RCC 7860 (cell line): ENCODE measurements at regions not wholly inside any gene's neighbourhood (a gene's known extent, or its start where the extent isn't known, plus 50 kb on each side); places are given as distances from the start of the nearest gene placed in this dataset.
"Not testable (repeated sequence)": the region's sequence is repeated elsewhere in the genome, so short reads cannot be mapped to it uniquely, and the experiment has no call there.

ENCODE experiments used
- DNase-seq: peaks from one replicate; pipeline ENCODE4 v3.0.0-alpha.2; 2015; ENCODE audit warnings: low spot score
- FAIRE-seq: peaks from 2 replicates; lab custom pipeline; 2012; peaks lifted over from hg19 to GRCh38; lab: Jason Lieb, UNC

DNA sequence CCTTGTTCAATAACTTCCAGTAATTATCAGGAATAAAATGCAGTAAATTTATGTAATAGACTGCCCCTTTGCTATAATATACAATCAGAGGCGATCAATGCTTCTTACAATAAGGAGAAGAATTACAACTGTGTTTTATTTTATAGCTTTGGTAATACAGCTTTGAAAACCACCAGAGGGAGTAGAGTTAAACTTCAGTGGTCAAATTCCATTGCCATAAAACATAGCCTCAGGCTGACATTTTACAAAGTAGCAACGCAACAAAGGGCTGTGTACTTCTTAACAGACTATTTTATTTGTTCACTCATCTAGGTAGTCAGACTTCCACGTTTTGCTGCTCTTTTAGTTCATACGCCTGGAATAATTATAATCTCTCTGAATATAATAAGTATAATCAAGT lies 58.5 kb downstream of the TEX13C start:
- no peak for FAIRE-seq
- no peak for DNase-seq

DNA sequence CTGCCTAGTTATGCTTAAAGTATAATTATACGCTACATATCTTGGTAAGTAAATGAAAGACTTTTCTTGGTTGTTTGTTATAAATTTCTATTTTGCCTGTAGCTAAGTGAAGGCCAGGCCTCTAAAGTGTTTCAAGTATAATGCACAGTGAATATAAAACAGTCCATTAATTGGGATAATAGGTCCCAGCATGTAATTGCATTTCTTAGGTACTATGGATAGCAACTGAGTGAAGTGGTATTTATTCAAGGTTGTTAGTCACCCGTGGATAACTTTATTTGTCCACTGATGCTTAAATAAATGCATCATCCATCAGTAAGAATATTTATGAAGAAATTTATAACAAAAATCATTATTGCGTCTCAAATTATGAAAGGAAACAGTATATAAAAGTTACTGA lies 59.1 kb downstream of the TEX13C start:
- FAIRE-seq, result no peak
- DNase-seq, result no peak

DNA sequence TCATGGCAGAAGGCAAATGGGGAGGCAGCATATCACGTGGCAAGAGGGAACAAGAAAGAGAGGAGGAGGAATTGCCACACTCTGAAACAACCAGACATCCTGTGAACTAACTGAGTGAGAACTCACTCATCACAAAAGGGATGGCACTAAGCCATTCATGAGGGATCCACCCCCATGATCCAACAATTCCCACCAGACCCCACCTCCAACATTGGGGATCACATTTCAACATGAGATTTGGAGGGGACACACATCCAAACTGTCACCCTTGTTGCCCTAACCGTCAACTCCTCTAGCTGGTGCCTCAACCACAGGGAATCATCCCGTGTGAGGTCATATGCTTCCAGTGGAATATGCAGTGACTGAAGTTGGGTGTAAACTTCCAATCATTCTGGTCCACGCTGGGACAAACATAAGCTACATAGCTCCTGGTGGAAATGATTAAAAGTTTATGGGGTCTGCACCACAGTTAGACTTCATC lies 62.5 kb downstream of the TEX13C start:
- no peak for FAIRE-seq
- DNase-seq, result no peak

DNA sequence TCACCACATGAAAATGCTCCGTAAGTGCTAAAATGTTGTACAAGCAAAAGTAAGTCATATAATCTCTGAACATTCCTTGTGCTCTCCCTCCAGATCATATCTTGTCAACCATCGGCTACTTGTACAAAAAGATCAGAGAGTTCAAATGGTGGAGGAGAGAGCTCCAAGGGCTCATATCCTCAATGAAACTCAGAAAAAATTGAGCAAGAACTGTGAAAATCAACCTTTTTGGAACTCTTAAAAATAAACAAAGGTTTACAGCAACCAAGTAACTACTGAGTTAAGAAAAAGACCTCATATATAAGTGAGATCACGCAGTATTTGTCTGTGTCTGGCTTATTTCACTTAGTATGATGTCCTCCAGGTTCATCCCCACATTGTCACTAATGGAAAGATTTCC lies 63.2 kb downstream of the TEX13C start:
- DNase-seq (no peak), FAIRE-seq (no peak)

DNA sequence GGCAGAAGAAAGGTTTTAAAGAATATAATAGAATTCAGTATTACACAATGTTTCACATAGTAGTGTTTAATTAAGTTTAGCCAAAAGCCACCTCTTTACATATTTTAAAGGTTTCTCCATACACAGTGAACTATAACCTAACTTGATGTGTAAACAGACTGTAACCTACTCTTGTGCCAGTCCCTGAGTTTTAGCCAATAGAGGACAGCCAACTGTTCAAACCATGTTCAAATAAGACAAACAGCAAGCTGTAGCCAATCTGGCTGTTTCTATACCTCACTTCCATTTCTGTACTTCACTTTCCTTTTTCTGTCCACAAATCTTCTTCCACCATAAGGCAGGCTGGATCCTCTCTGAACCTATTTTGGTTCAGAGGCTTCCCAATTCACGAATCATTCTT lies 65.2 kb downstream of the TEX13C start:
- FAIRE-seq (no peak), DNase-seq (no peak)

DNA sequence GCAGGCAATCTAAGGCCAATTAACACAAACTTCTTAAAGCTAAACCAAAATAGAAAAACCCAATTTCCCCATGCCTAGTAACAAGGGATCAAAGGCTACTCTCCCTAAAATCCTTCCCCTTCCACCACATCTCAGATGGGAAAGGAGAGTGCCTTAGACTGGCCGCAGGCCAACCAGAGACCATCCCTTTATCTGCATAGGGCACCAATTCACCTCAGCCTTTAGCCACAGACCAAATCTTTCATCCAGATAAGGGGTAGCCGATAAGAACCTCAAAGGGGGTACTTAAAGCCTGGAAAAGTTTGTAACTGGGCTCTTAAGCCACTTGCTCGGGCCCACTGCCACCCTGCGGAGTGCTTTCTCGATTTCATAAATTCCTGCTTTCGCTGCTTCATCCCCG lies 68.3 kb downstream of the TEX13C start:
- FAIRE-seq (no peak), DNase-seq (no peak)

DNA sequence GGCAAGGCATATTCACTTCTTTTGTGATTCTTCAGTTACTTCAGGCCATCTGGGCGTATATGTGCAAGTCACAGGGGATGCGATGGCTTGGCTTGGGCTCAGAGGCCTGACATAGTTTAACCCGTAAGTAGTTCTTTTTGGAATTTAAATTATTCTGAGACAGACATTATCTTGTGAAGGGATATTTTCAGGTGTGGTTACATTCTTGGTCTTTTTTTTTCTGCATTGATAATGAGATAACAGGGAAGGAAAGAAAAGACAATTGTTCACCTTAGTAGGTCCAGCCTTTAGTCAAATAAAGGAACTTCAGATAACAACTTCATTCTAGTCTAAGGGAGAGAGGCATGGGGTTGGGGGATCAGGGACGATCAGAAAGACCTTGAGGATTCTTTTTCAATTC lies 74.8 kb downstream of the TEX13C start:
- DNase-seq (no peak), FAIRE-seq (no peak)

DNA sequence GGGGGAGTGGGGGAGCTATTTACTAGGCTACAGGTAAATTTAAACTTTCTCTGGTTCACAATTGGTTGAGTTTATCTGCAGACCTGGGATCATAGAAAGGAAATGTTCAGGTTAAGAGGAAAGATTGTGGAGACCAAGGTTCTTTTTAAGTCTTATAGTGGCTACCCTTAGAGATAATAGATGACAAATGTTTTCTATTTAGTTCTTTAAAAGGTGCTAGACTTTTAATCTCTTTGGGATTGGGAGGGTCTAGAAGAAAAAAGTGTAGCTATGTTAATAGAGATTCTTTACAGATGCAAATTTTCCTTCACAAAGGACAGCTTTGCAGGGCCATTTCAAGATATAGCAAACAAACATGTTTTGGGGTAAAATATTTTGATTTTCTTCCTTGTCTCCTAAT lies 76.0 kb downstream of the TEX13C start:
- DNase-seq, result no peak
- no peak for FAIRE-seq

DNA sequence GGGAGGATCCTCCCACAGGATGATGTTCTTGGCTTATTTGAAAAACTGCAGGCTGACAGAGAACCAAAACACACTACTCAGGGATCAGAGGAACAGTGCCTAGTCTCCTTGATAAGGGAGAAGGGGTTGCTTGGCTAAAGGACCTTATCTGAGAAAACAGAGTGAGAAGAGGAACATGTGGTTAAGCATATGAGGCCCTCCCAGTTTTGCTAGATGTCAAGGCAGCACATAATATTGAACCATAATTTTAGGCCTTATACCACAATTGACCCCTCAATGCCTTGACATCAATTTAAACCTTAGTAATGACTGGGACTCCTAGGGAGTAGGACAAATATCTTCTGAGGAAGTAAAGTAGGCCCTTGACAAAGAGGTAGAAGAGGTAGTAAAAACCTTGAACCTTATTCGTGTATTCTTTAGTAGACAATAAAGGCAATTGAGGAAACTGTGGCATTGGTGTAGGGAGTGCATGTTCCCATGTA lies 79.3 kb downstream of the TEX13C start:
- FAIRE-seq, result no peak
- no peak for DNase-seq

DNA sequence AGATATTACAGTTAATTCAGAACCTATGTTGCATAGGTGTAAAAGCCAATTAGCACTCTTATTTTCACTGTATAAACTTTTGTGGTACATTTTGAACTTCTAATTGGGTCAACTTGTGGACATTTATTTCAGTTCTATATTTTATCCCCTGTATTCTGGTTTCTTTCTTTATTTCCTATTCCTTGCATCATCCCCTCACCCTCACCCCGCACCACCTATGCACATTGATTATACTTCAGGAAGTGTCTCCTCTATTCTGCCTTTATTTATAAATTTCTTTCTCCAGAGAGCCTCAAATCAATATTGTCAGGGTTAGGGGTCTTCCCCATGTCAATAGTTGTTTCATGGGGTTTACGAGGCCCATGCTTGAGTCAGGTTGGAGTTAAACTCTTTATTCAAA lies 83.1 kb downstream of the TEX13C start:
- no peak for FAIRE-seq
- no peak for DNase-seq

DNA sequence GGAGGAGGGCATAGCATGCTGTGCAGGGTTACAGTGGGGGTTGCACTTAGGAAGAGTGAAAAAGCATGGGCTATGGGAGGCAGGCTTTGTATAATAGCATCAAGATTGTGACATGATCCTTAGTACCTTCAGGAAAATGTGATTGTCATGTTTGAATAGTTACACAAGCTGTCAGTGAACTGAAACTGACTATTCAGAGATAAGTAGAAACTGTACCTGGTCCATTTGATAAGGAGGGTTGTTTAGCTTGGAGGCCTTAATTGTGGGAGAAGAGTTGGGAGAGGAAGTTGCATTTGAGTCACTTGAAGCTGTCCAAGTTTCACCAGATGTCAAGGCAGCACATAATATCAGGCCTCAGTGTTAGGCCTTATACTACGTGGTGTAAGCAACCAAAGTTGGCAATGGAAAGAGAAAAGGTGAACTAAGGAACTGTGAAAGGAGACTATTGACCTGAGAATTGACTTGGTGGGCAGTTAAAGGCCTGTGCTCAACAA lies 85.0 kb downstream of the TEX13C start:
- no peak for FAIRE-seq

DNA sequence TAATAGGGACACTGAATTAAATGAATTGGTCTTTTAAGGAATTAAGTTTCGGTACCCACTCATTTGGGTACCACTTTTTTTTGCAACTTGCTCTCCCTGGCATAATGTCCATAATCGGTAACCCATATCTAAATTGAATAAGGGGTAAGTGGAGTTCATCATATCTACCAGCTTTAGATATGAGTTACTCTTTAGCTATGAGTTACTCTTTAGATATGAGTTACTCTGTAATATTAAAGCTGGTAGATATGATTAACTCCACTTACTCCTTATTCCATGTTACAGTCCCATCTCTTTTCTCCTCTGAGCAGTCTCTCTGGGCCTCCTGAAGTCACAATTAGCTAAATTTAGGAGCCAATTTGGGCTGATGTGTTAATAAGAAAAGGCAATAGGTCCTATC lies 85.7 kb downstream of the TEX13C start:
- no peak for FAIRE-seq
- DNase-seq, result no peak

More for the DNA sequence above, 85.0 kb downstream of the TEX13C start:
- DNase-seq, result no peak

DNA sequence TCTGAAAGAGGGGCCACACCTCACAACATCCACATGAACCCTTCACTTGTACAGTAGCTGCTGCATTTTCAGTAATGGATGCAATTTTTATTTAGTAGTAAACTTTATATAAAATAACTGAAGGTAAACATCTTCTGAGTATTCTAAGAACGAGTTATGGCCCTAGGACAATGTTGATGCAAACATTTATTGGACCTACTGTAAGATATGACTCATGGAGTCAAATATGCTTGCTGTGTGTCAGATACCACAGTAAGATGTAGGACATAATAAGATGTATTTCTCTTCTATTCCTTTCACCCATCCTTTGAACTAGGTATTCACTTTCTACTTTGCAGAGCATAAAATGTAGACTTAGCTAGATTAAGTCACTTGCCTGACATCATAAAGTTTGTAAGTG lies 87.6 kb downstream of the TEX13C start:
- FAIRE-seq (no peak), DNase-seq (no peak)

DNA sequence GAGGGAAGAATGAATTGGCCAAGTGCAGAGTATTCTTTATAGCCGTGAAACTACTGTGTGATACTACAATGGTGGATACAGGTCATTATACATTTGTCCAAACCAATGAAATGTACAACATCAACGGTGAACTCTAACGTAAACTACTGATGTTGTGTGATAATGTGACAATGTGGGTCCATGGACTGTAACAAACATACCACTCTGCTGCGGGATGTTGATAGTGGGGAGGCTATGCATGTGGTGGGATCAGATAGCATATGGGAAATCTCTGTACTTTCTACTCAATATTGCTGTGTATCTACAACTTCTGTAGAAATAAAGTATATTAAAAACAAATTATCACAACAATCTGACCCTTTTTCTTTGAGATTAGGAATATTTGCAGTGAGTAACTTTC lies 101.1 kb downstream of the TEX13C start:
- DNase-seq (no peak), FAIRE-seq (no peak)

DNA sequence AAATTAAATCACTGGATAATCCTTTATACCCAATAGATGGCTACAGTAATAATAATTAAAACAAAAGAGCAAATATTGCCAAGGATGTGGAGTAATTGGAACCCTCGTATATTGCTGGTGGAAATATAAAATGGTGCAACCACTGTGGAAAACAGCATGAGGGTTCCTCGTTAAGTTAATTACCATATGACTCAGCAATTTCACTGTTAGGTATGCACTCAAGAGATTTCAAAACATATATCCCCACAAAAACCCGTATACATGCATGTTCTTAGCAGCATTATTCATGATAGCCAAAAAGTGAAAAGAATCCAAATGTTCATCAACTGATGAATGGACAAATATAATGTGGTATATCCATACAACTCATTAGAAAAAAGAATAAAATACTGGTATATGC lies 103.3 kb downstream of the TEX13C start:
- DNase-seq (no peak), FAIRE-seq (no peak)

DNA sequence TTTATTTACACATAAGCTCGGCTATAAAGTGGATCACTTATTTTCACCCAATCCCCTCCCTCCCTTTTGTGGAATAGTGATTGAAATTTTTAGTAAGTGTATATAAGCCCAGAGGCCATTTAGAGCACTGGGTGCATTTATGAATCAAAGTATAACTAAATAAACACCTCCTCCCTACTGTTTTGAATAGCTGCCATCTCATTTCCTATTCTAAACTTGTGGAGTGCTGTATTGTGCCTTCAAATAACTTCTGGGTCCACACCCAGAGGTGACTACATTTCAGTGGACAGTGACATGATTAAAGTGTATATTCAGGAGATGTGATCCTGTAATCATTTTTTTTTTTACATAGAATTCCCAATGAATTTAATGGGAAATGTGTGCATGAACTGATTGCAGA lies 104.9 kb downstream of the TEX13C start:
- FAIRE-seq (no peak), DNase-seq (no peak)

DNA sequence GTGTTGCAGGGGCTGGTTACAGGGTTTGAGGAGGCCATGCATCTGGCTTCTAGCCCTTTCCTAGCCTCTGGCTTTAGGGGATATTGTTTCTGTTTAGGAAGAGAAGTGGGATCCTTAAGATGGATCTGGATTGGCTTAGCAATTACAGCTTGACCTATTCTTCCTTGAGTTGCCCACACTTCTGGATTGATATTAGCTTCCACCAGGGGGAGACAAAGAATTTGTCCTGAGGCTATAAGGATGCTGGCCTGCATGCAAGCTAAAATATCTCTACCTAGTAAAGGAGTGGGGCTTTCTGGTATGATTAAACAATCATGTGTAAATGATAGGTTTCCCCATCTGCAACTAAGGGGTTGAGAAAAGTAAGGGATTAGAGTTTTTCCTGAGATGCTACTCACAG lies 117.2 kb downstream of the TEX13C start:
- FAIRE-seq, result no peak
- no peak for DNase-seq

DNA sequence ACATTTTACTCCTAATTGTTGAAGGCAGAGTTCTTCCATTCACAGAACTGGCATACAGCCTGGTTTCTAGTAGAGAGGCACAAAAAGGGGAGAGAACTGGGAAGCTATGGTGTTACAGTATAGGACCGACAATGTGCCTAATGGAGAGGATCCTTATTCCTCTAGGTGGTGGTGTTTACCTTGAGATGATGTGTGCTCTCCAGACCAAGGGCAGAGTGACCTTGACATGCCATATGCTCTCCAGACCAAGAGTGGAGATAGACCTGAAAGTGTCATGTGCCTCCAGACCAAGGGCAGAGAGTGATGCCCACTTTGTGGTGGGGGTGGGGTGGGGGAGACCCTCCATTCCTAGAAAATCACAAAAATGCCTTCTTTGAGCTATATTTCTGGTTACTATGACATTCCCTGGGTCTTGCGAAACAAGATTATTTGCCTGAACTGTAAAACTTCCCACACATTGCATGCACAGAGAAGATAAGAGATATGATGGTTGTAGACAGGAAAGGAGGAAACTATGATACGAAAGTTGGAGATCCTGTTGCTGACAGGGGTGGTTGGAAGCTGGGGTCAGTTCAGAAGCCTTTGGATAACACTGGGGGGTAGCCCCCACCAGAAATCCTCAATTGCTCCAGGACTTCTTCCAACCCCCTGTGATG lies 119.7 kb downstream of the TEX13C start:
- no peak for FAIRE-seq
- DNase-seq, result no peak

DNA sequence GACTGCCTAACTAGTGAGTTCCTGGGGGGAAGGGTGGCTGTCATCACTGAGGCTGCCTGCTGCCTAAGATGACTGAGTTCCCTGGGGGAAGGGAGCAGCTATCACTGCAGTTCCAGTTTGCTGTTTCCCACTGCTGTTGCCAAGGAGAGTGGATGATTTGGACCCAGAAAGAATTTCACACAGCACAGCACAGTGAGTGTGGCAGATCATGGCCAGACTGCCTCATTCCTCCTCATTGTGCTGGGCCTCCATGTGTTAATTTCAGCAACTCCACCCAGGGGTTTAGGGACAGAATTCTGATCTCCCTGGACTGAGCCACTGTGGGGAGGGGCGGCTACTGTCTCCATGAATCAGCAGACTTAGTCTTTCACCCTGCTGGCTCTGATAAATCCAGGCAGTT lies 125.0 kb downstream of the TEX13C start:
- DNase-seq (no peak), FAIRE-seq (no peak)

DNA sequence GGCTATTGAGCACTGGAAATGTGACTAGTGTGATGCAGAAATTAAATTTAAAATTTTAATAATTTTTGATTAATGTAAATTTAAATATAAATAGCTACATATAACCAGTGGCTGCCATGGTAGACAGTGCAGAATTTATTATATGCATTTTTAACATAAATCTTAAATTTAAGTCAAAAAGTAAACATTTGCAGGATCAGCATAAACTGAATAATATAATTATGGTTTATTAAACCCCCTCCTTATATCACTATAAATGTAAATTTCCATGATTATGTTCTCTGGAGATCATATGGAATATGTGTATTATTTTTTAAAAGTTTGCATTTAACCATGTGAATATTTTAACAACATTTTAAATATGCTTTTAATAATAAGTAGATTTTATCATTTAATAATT lies 155.8 kb downstream of the TEX13C start:
- FAIRE-seq, result peak; percentile 17
- DNase-seq, result no peak

DNA sequence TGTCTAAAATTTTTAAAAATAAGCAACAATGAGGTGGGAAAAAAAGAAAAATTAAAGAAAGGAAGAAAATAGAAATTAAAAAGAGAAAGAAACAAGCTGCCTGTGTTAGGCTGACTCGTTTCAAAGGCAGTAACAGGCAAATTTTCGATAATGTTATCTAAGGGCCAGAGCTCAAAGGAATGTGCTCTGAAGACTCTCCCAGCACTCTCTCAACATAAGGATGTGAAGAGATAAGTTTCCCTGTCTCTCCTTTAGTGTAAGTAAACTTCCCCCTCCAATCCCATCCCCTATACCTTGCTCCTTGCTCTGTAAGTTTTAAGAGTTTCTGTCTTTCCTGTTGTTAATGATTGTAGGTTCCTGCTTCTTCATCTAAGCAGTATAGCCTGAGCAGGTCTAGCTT lies 172.8 kb downstream of the TEX13C start:
- FAIRE-seq (no peak), DNase-seq (no peak)

DNA sequence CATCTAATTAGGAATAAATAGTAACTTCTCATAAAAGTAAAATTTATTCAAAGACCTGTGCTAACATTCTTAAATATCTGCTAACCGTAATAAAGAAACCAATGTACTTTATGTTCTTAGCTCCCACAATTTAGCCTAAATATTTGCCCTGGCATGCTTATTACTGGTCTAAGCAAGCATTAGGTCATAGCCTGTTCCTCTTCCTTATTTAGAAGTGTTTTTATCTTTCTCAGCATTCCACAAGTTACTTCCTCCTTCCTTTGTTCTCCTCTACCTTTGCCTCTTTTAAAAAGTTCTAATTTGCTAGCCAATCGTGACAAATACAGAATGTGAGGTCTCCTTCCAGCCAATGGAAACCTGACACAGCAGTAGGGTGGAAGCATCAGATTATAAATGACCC lies 173.3 kb downstream of the TEX13C start:
- not testable (repeated sequence) for DNase-seq, FAIRE-seq

DNA sequence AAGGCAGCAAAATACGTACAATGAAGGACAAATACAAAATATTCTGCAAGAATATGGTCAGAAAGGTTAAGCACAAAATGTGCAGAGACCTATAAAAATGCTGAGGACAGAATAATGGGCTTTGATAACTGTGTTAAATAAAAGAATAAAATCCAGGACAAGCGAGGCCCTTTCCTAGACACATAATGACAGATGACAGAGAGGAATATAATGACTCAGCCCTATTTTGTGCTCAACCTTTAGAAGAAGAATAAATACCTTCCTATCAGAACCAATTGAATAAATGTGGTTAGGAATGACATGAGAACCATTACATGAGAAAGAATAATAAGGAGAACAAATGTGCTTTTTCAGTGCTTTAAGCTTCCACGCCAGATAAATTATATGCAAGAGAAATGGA lies 178.0 kb downstream of the TEX13C start:
- FAIRE-seq, result no peak
- DNase-seq, result no peak
